Tibial nerve (tissue), 3 donors: ENCODE measurements at regions not wholly inside any gene's neighbourhood (a gene's known extent, or its start where the extent isn't known, plus 50 kb on each side); places are given as distances from the start of the nearest gene placed in this dataset.

ENCODE experiments used
- POLR2A ChIP-seq, 2 donors: fragments of 450-650 bp; IDR thresholded peaks; one replicate each; pipeline ENCODE4 v1.6.1; 2017; ENCODE audit warnings: antibody characterized with exemption in 2 of 2, mild to moderate bottlenecking in 2 of 2, moderate library complexity in 2 of 2
- TF ChIP-seq, protein P1 (sequence below), 5 experiments: fragments of 200-600 bp in 3 of 5; fragments of 450-650 bp in 2 of 5; sonication (generic) in 3 of 5; IDR thresholded peaks; one replicate each; pipeline ENCODE4 v1.5.1; 2016 to 2019; ENCODE audit warnings: antibody characterized with exemption in 5 of 5, mild to moderate bottlenecking in 3 of 5, moderate library complexity in 2 of 5

DNA sequence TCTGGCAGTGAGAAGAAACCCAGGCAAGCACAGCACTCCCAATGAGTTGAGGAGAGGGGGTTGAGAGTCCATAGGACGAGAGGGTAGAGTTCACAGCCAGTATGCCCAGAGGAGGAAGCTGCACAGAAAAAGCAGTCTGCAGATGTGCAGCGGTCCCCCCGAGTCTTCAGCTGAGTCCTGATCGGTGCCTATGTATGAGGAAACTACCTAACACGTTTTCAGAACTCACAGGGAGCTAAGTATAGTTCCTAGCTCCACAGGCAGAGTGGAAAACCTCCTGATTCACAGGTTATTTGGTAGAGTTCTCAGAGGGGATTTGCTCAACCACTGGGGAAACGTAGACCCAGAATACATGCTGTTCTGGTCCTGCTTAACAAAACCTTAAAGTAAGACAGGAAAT lies 271.3 kb upstream of the CNTNAP2 start:
- no peak for TF ChIP-seq POLR2A (IDR thresholded peaks at IDR 0.05)
- TF ChIP-seq, protein P1, sequence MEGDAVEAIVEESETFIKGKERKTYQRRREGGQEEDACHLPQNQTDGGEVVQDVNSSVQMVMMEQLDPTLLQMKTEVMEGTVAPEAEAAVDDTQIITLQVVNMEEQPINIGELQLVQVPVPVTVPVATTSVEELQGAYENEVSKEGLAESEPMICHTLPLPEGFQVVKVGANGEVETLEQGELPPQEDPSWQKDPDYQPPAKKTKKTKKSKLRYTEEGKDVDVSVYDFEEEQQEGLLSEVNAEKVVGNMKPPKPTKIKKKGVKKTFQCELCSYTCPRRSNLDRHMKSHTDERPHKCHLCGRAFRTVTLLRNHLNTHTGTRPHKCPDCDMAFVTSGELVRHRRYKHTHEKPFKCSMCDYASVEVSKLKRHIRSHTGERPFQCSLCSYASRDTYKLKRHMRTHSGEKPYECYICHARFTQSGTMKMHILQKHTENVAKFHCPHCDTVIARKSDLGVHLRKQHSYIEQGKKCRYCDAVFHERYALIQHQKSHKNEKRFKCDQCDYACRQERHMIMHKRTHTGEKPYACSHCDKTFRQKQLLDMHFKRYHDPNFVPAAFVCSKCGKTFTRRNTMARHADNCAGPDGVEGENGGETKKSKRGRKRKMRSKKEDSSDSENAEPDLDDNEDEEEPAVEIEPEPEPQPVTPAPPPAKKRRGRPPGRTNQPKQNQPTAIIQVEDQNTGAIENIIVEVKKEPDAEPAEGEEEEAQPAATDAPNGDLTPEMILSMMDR (IDR thresholded peaks at IDR 0.05), result no peak
